NCI-H345 (cell line): ENCODE measurements at regions not wholly inside any gene's neighbourhood (a gene's known extent, or its start where the extent isn't known, plus 50 kb on each side); places are given as distances from the start of the nearest gene placed in this dataset.

Source experiments
- DNase-seq: peaks from one replicate; lab custom pipeline; 2025; lab: John Stamatoyannopoulos, UW

DNA sequence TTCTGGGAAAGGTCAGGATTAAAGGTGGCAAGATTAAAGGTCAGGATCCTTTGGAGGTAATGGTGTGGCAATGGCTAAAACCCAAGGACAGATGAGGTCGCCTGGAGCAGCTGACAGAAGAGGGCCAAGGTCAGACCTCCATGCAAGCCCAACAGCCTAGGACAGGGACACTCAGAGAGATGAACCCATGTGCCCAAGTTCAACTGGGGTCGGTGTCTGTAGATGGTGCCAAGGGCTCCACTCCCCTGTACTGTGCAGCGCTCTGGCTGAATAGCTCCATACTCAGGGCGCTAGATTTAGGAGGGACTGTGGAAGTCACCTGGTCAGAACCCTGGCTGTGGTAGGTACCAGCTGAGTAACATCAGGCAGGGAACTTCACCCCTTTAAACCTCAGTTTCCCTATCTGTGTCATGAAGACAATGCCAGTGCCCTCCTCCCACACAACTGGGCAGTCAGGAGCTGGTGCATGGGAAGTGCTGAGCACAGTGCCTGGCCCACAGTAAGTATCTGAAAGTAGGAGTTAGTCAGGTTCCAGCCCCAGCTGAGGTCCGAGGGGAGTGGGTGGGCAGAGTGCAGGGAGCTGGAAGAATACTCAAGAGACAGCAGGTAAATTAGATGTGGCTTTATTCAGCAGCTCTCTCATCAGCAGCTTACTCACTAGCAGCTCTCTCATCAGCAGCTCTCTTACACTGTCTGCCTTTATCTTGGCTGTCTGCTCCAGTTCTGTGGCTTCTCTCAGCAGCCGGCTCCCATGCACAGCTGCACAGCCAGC, 327.1 kb downstream of the GLRX3 start:
- no peak for DNase-seq

- no peak for DNase-seq
Observed at GRCh38 chr10:130463876-130464364, 327.7 kb downstream of the GLRX3 start.

DNA sequence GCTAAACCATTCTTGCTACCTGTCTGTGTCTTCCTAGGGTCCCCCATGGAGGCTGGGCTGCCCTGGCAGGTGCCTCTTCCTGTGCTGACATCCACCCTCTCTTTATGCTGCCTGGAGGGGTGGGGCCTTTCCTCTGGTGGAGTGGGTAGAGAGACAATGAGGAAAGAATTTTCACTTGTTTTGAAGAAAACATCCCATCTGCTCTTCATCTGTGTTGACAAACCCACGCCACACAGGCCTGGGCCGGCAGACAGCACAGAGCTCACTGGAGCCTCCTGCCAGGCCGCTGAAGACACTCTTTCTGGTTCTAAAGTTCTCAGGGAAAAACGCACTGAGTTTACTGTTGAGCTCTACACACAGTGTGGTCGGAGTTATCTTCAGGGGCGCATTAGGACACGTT, 328.2 kb downstream of the GLRX3 start:
- no peak for DNase-seq

DNA sequence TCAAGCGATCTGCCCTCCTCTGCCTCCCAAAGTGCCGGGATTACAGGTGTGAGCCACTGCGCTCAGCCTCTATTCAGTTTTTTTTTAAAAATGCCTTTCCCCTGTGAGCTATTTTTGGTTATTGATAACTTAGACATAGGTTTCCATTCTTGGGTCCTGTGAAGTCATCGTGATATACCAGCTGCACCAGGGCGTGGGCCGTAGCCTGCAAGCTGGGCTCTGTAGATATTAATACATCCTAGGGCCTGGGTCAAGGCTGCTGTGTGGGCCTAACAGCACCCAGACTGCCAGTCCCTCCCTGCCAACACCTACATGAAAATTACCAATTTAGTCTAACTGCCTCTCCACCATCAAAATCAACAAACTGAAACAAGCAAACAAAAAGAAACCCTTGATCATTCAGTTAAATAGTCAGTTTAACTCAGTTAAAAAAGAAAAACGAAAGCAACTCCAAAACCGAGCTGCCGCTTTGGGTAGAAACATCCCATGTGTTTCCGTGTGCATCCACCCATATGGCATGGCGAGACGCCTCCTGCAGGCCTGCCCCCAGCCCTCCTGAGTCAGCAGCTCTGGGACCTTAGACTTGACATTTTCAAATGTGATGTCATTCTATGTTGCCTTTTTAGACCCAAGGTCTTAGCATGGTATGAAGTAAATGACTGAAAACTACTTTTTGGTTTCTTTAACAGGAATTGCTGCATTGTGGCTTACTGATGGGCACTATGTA, 330.2 kb downstream of the GLRX3 start:
- DNase-seq = no peak

DNA sequence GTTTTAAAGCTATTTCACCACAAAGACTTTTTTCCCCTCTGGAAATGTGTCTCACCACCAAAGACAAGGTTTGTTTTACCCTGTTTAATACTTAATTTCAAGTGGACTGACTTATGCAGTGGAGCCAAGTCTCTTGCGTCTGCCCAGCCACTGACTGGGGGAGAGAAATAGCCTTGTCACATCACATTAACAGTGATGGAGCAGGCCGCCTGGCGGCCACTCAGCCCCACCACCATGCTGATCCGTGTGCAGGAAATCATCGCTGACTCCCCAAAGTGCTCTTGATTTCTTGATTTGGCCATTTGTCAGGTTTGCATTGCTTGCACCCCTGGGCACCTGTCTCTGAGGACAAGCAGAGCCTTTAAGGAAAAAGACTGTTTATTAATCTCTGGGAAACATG, 334.1 kb downstream of the GLRX3 start:
- DNase-seq = no peak

- DNase-seq = no peak
Observed at GRCh38 chr10:130470973-130471372, 334.8 kb downstream of the GLRX3 start.

DNA sequence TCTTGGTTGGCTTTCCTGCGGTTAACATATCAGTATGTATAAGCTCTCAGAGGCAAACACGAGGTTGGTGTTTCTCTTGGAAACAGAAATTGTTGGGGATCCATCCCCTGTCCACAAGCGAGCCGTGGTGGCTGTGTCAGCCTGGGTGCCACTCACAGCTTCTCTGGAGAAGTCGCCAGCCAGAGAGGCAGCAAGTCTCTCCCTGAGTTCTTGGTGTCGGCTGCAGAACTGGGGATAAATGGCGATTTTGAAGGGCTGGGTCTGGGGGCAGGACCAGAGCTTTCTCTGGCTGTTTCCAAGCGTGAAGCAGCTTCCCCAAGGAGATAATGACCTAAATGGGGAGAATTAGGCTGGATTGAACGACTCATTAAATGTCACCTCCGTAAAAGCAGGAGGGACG, 335.3 kb downstream of the GLRX3 start:
- DNase-seq = no peak

GRCh38 chr10:130472236-130472635, 336.0 kb downstream of the GLRX3 start:
- no peak for DNase-seq

GRCh38 chr10:130474591-130474990, 338.4 kb downstream of the GLRX3 start:
- DNase-seq = no peak

DNA sequence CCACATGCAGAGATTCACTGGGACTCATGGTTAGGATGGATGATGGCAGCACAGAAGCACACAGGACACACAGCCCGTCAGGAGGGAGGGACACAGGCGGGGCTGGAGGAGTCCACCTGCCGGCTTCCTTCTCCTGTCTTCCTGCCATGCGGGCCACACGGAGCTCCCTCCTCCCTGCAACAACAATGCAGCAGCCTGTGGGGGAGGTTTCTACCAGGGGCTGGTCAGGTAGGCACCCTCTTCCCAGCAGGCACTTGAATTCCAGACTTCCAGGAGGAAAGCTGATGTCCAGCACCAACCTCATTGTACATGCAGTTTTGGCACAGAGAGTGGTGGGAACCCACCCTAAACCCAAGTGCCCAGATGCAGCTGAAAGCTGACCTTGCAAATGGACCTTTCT, 341.2 kb downstream of the GLRX3 start:
- DNase-seq = no peak

- no peak for DNase-seq
Observed at GRCh38 chr10:130479146-130479545, 343.0 kb downstream of the GLRX3 start.

GRCh38 chr10:130479926-130480325, 343.7 kb downstream of the GLRX3 start:
- DNase-seq = no peak

DNA sequence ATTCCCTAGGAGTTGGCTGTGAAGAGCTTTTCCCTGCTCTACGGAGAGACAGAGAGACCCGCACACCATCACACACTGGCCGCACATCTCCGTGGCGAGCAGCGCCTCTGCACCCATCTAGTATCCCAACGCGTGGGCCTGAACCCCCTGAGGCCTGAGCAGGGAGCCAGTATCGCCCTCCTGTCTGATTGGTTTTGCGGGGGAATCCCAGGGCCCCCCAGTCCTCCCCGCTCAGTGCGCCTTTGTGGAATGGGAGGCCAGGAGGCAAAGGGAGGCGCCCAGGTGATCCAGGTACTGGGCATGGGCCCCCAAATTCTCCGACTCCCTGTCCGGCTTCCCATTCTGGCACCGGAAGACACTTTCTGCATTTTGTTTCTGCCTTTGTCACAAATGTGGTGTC, 344.3 kb downstream of the GLRX3 start:
- no peak for DNase-seq

DNA sequence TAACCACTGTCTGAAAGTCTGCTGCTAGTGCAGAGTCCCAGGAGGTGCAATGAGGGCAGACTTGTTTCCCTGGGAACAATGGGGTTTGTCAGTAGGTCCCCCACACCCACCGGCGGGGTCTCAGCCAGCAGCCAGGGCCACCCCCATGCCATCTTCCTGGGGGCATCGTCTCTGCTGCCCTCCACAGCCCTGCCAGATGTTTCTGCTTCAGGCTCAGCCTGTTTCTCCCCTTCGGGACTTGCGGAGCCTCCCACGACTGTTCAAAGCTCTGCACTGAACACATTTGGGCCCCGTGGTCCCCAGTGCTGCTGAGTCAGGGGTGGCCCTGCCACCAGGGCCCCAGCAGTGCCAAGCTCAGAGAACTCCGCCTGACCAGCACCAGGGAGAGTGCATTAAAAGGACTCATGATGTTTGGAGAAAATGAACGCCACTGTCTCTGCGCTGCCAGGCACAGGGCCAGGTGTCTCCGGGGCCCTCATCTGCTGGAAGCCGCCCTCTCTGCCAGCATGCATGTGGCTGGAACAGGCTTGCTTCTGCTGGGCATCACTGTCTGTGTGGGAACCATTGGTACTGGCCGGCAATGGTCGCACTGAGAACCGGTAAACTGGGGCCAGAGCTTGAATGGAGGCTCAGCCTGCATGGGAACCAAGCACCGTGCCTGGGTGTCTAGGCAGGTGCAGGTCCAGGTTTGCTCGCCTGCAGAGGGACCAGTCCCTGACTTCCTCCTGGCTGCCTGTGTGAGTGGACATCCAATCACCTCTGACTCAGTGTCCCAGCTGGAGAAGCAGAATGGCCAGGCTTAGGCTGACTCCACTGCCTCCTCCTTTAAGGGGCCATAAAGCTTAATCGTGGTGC, 345.1 kb downstream of the GLRX3 start:
- DNase-seq = no peak

DNA sequence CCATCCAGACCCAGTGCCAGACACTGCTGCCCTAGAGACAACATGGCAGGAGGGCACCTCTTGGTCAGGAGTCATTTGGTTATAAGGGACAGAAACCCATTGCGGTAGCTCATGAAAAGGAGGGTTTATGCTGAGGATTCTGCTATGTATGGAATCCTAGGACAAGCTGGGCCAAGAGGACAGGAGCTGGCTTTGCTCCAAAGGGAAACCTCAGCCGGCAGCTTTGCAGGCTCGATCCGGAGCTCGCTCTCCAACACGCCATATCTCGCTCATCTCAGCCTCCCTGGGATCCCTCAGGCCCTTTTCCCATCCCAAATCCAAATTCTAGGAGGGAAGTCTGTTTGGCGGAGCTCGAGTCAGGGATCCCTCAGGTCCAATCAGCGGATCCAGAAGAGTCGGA, 345.7 kb downstream of the GLRX3 start:
- no peak for DNase-seq

DNA sequence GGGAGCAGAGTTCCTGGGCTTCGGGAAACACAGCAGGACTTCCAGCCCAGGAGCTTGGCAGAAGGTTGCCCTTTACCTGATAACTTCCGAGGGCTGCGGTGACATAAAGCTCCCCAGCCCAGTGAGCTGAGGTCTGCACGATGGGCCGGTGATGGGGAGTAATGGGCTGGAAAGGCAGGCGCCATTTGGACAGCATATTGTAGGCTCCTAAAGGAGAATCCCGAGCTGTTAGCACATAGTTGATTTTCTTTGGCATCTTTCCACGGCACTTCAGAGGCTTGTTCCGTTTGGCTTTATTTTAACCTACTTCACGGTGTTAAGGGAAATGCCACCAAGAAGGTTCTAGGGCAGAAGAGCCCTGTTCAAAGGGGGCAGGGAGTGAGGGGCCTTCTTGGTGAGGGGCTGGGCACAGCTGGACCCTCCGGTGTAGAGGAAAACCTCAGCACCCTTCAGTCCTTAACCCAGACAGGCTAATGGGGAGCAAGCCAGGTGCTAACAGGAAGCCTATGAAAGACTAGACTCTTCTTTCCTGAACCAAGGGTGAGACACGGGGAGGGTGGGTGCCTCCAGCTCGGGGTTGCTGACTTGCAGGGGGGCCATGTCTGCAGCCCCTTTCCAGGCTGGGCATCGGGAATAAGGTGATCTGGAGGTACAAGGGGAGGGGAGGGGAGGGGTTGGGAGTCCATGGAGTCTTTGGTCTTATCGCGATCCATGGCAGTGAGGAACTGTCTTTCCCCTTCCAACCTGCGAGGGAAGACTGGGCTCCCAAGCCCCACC, 347.7 kb downstream of the GLRX3 start:
- DNase-seq = no peak

DNA sequence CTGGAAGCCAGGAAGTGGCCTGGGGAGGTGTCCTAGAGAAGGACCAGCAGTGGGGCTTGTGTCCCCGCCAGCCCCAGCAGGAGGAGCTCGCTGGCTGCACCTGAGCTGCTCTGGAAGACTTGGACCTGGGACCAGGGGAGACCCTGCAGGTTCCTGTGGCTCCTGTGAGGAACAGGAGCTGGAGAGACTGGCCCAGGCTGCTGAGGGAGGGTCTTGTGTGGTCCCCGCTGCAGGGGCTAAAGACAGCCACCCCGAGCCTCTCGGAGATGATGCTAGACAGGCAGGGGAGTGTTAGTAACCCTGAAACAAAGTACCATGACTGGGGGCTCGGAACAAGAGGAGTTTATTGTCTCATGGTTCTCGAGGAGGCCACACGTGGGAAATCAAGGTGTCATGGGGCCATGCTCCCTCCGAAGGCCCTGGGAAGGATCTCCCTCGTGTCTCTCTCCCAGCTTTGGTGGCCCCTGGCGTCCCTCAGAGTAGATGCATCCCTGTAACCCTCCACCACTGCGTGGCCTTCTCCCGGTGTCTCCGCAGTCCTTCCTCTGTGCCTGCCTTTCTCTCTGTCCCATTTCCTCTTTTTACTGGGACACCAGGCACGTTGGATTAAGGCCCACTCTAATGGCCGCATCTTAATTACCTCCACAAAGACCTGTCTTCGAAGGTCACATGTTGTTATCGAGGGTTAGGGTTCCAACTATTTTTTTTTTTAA, 348.4 kb downstream of the GLRX3 start:
- no peak for DNase-seq

DNA sequence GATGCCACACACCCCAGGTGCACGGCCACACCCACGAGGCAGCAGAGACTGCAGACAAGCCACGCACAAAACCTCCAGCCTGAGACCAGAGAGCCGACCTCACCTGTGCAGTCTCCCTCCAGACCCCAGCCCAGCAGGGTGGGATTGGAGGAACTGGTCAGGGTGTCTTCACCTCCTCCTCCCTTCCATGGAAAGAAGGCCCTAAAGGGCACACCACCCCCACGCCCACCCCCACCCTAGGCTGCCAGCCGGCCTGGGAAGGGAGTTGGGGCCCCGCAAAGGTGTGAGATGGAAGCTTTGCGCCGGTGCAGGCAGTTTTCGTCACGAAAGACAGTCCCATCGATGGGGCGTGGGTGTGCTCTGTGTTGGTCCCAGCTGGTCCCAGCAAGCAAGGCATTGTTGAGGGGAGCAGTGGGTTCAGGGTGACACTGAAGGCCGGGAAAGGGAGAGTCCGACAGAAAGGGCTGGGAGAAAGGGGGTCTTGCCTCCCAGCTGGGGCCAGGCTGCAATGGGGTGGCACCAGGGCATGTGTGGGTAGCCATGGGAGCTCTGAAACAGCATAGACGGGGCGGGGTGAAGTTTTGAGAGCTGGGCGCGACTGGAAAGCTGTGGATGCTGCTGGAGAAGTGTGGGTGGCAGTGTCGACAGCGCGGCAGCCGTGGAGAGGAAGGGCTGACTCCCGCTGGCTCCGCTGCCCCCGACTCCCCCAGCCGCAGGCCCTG, 349.2 kb downstream of the GLRX3 start:
- no peak for DNase-seq

GRCh38 chr10:130485958-130486895, 350.0 kb downstream of the GLRX3 start:
- DNase-seq = no peak
